Uterus (tissue), 2 donors: ENCODE measurements at regions not wholly inside any gene's neighbourhood (a gene's known extent, or its start where the extent isn't known, plus 50 kb on each side); places are given as distances from the start of the nearest gene placed in this dataset.

Experiments
- CTCF ChIP-seq, 4 experiments: fragments of 200-600 bp in 2 of 4; fragments of 450-650 bp in 2 of 4; sonication (generic) in 2 of 4; IDR thresholded peaks; one replicate each; pipeline ENCODE4 v1.5.1; 2016 to 2019; ENCODE audit warnings: antibody characterized with exemption in 4 of 4, mild to moderate bottlenecking in 2 of 4, moderate library complexity in 1 of 4
- POLR2A ChIP-seq, 2 donors: fragments of 450-650 bp; IDR thresholded peaks; one replicate each; pipeline ENCODE4 v1.6.1; 2016; ENCODE audit warnings: antibody characterized with exemption in 2 of 2, mild to moderate bottlenecking in 1 of 2, moderate library complexity in 1 of 2

GRCh38 chr13:64912141-64912540 lies 2318.0 kb downstream of the PCDH9 start:
- no peak for TF ChIP-seq POLR2A (IDR thresholded peaks at IDR 0.05)
- no peak for TF ChIP-seq CTCF (IDR thresholded peaks at IDR 0.05)
